Spinal cord (tissue), 9 donors: ENCODE measurements at regions not wholly inside any gene's neighbourhood (a gene's known extent, or its start where the extent isn't known, plus 50 kb on each side); places are given as distances from the start of the nearest gene placed in this dataset.
A peak's percentile ranks its signal among the peaks of the same experiment; 100 is the strongest.
"Not testable (repeated sequence)": the region's sequence is repeated elsewhere in the genome, so short reads cannot be mapped to it uniquely, and the experiment has no call there.

ENCODE experiments used
- DNase-seq, 6 donors: peaks; one replicate each; pipeline versions ENCODE4 v3.0.0 to v3.0.0-alpha.2; 2013 to 2015; ENCODE audit warnings: low spot score in 6 of 6, low read depth in 4 of 6
- H3K27ac ChIP-seq: one replicate; pipeline ENCODE4 v1.5.1; 2013; ENCODE audit warnings: low read depth, low read length, control low read depth
- H3K27me3 ChIP-seq: one replicate; pipeline ENCODE4 v1.6.1; 2013; ENCODE audit warnings: low read length; ENCODE audit not compliant: control insufficient read depth, insufficient read depth
- H3K36me3 ChIP-seq: one replicate; pipeline ENCODE4 v1.6.1; 2013; ENCODE audit warnings: low read length; ENCODE audit not compliant: control insufficient read depth, insufficient read depth
- H3K4me1 ChIP-seq: one replicate; pipeline ENCODE4 v1.6.1; 2013; ENCODE audit warnings: low read length; ENCODE audit not compliant: control insufficient read depth, insufficient read depth
- H3K4me3 ChIP-seq: one replicate; pipeline ENCODE4 v1.5.1; 2013; ENCODE audit warnings: low read depth, low read length, control low read depth
- H3K9me3 ChIP-seq: one replicate; pipeline ENCODE4 v1.6.1; 2013; ENCODE audit warnings: low read length; ENCODE audit not compliant: control insufficient read depth, insufficient read depth
- WGBS: methylation state at CpG from one replicate; pipeline ENCODE4 v1.1.5; 2013; ENCODE audit warnings: missing lambda C conversion rate; ENCODE audit not compliant: insufficient coverage; 5-methylcytosine and 5-hydroxymethylcytosine counted together
- donor health status: healthy.

DNA sequence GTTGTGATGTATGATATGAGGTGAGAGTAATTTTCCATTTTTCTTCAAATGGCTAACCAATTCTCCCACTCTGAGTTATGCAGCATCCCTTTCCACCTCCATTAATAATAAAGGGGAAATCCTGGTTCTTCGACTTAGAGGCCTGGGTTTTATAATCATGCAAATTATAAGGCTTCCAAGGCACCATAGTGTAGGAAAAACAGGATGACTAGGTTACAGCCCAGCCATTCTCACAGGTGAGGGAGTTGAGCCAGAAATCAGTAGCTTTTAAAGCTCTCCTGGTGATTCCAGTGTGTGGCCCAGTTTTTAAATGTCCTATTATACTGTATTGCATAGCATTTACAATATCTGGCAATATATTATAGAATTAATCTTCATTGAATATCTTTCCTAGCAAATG is 203.1 kb downstream of the ARHGEF9 start:
- H3K4me3 ChIP-seq, result no peak overlapping the region
- H3K27ac ChIP-seq, result no peak overlapping the region
- H3K9me3 ChIP-seq, result no peaks in the 10 kb centered on the region
- no peak for DNase-seq
- WGBS, result 60% methylated on average over 1 of the region's 1 CpG
- no peaks in the 10 kb centered on the region for H3K27me3 ChIP-seq
- H3K36me3 ChIP-seq, result no peaks in the 10 kb centered on the region
- no peaks in the 10 kb centered on the region for H3K4me1 ChIP-seq

GRCh38 chrX:63581398-63581797 is 203.6 kb downstream of the ARHGEF9 start:
- Histone ChIP-seq H3K27me3 (no peaks in the 10 kb centered on the region), H3K4me3 (no peak overlapping the region), H3K27ac (no peak overlapping the region), H3K4me1 (no peaks in the 10 kb centered on the region), H3K9me3 (no peaks in the 10 kb centered on the region), H3K36me3 (no peaks in the 10 kb centered on the region)
- WGBS, result 44% methylated on average over 4 of the region's 5 CpGs
- no peak for DNase-seq

DNA sequence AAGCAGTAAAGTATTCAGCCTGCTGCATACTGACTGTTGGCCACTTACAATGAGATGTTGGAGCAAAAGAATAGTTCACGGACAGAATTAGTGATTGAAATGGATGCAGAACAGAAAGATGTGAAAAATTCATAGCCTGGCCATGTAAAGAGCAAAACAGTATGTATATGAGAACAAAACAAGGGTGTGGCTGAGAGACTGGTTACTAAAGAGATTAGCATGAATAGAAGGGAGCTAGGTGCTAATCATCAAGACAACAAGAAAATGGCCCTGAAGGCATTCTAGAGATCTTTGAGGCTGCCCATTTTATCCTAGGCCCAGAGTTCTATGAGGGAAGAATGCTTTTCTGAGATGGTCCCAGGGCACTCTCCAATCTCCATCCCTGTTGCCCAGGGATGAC is 208.5 kb downstream of the ARHGEF9 start:
- no peak overlapping the region for H3K4me3 ChIP-seq
- no peaks in the 10 kb centered on the region for H3K9me3 ChIP-seq
- WGBS, result 50% methylated on average over 1 of the region's 1 CpG
- H3K27me3 ChIP-seq, result no peaks in the 10 kb centered on the region
- no peak for DNase-seq
- H3K4me1 ChIP-seq, result no peaks in the 10 kb centered on the region
- no peaks in the 10 kb centered on the region for H3K36me3 ChIP-seq
- no peak overlapping the region for H3K27ac ChIP-seq

DNA sequence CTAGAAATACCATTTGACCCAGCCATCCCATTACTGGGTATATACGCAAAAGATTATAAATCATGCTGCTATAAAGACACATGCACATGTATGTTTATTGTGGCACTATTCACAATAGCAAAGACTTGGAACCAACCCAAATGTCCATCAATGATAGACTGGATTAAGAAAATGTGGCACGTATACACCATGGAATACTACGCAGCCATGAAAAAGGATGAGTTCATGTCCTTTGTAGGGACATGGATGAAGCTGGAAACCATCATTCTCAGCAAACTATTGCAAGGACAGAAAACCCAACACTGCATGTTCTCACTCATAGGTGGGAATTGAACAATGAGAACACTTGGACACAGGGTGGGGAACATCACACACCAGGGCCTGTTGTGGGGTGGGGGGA is 209.3 kb downstream of the ARHGEF9 start:
- no CpG with 5 or more reads among the region's 3 CpGs for WGBS

DNA sequence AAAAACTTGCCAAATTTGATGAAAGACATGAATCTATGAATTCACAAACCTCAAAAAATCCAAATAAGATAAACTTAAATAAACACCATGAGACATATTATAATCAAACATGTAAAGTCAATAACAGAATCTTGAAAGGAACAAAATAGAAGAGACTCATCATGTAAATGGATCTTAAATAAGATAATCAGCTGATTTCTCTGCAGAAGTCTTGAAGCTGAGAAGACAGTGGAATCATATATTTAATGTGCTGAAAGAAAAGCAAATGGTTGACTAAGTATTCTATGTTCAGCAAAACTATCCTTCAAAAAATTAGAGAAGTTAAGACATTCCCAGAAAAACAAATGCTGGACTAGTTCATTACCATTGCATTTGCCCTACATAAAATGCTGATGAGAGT is 215.7 kb upstream of the SPIN4 start:
- H3K4me1 ChIP-seq, result no peaks in the 10 kb centered on the region
- H3K27ac ChIP-seq, result no peak overlapping the region
- H3K4me3 ChIP-seq, result no peak overlapping the region
- H3K36me3 ChIP-seq, result no peaks in the 10 kb centered on the region
- DNase-seq, result no peak
- H3K9me3 ChIP-seq, result no peaks in the 10 kb centered on the region
- H3K27me3 ChIP-seq, result no peaks in the 10 kb centered on the region

More for the DNA sequence above, 209.3 kb downstream of the ARHGEF9 start:
- H3K4me3 ChIP-seq, H3K27me3 ChIP-seq, DNase-seq, H3K9me3 ChIP-seq, H3K36me3 ChIP-seq, H3K4me1 ChIP-seq, H3K27ac ChIP-seq: not testable (repeated sequence)

GRCh38 chrX:63561425-63561824 is 210.3 kb upstream of the SPIN4 start:
- Histone ChIP-seq H3K4me3 (peak overlapping the region; percentile 61), H3K4me1 (no peaks in the 10 kb centered on the region), H3K27me3 (no peaks in the 10 kb centered on the region), H3K27ac (no peak overlapping the region), H3K9me3 (no peaks in the 10 kb centered on the region), H3K36me3 (no peaks in the 10 kb centered on the region)
- peak in 3 of 6 donors; percentile 6 to 45 (median 14) for DNase-seq
- 19% methylated on average over 2 of the region's 6 CpGs for WGBS

DNA sequence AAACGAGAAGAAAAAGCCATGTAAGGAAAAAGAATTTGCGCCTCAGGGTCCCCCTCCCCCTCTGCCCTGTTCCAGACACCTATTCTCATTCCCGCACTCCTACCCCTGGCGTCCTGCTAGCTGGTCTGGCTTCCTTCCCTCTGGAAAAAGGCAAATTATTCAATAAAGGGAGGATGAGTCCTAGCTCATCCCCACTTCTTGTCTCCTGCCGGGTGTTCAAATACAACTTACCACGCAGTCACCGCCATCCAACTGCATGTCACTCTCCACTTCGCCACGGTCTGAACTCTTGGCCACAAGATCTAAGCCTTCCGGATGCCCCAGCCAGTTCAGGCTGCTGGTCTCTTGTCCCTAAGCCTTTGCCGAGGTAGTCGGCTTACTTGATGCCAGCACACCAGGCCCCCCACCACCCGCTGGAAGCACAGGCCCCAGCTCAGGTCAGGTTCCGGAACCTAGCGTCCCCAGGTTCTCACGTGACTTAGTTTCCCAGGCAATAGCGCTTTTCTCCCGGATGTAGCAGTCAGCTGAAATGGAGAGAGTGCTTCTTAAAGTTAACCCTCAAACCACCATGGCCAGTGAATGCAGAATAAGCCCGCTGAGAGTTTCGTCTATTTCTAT is 209.6 kb upstream of the SPIN4 start:
- no peaks in the 10 kb centered on the region for H3K9me3 ChIP-seq
- no peaks in the 10 kb centered on the region for H3K4me1 ChIP-seq
- no peaks in the 10 kb centered on the region for H3K36me3 ChIP-seq
- H3K4me3 ChIP-seq, result peak overlapping the region; percentile 61
- DNase-seq, result peak; percentile 57 to 95 (median 73)
- H3K27ac ChIP-seq, result peak overlapping the region; percentile 3
- WGBS, result 16% methylated on average over 14 of the region's 20 CpGs
- no peaks in the 10 kb centered on the region for H3K27me3 ChIP-seq

DNA sequence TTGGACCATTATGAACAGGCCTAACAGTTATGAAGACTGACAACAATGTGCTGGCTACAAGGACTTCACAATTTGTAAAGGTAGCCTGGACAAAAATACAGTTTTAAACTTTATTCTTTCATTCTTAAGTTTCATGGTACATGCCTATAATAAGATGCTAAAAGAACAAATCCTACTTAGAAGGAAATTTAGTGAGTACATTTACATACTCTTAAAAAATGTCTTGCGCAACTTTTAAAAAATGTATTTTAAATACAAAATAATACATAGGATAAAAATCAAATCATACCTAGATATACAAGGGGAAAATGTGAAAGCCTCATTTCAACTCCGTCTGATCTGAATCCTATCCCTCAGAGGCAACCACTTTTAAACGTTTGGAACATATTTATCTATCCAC is 200.7 kb upstream of the SPIN4 start:
- Histone ChIP-seq H3K27me3 (no peaks in the 10 kb centered on the region), H3K9me3 (no peaks in the 10 kb centered on the region), H3K27ac (no peak overlapping the region), H3K4me1 (no peaks in the 10 kb centered on the region), H3K4me3 (no peak overlapping the region), H3K36me3 (no peaks in the 10 kb centered on the region)
- no peak for DNase-seq
- WGBS, result 50% methylated on average over 2 of the region's 3 CpGs

DNA sequence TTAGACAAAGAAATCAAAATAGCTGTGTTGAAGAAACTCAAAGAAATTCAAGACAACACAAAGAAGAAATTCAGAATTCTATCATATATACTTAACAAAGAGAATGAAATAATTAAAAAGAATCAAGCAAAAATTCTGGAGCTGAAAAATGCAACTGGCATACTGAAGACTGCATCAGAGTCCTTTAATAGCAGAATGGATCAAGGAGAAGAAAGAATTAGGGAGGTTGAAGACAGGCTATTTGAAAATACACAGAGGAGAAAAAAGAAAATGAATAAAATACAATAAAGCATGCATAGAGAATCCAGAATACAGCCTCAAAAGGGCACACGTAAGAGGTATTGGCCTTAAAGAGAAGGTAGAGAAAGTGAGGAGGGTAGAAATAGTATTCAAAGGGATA is 179.5 kb upstream of the SPIN4 start:
- H3K9me3 ChIP-seq, result peaks cover 3% of the 10 kb centered on the region
- no peak for DNase-seq

DNA sequence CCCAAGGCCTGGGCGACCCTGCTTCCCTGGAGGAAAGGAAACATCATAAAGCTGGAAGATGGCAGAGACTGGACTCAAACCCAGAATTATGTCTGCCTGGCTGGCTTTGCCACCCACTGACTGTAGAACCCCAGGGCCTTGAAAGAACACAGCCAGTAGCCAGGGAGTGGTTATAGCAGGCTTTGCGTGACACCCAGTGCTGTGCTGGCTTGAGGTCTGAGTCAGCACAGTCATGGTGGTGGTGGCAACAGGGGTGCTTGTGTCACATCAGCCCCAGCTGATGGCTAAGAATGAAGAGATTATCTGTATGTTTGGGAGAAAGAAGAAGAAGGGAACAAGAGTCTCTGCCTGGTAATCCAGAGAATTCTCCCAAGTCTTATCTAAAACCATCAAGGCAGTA is 178.8 kb upstream of the SPIN4 start:
- Histone ChIP-seq H3K4me3 (no peak overlapping the region), H3K36me3 (no peaks in the 10 kb centered on the region), H3K27me3 (no peaks in the 10 kb centered on the region), H3K4me1 (no peaks in the 10 kb centered on the region), H3K27ac (no peak overlapping the region), H3K9me3 (peaks cover 3% of the 10 kb centered on the region)
- 85% methylated on average over 2 of the region's 2 CpGs for WGBS
- no peak for DNase-seq

More for the DNA sequence above, 179.5 kb upstream of the SPIN4 start:
- Histone ChIP-seq H3K4me1 (no peaks in the 10 kb centered on the region), H3K4me3 (no peak overlapping the region), H3K27me3 (no peaks in the 10 kb centered on the region), H3K27ac (no peak overlapping the region), H3K36me3 (no peaks in the 10 kb centered on the region)
- WGBS, result no CpG with 5 or more reads among the region's 1 CpG
